Glomerular visceral epithelial cell (primary cell): ENCODE measurements at regions not wholly inside any gene's neighbourhood (a gene's known extent, or its start where the extent isn't known, plus 50 kb on each side); places are given as distances from the start of the nearest gene placed in this dataset.

Source experiments
- DNase-seq: peaks from one replicate; pipeline ENCODE4 v3.0.0-alpha.2; 2016; ENCODE audit errors: extremely low spot score

DNA sequence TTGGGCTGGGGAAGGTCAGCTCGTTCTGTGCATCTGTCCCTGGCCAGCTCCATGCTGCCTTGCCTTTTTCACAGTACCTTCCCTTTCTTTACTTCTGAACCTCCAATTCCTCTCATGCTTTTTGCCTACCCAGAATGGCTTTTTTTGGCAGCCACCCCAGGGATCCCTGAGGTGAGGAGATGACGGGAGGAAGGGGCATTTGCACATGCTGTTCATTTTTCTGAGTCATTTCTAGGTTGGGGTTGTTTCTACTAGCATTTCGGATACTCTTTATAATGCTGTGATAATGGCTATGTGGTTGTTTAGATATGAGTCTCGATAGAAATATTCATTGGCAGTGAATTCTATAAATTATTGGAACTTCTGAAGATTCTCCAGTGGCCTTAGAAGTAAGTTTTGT is 415.1 kb upstream of the FZD8 start:
- no peak for DNase-seq

DNA sequence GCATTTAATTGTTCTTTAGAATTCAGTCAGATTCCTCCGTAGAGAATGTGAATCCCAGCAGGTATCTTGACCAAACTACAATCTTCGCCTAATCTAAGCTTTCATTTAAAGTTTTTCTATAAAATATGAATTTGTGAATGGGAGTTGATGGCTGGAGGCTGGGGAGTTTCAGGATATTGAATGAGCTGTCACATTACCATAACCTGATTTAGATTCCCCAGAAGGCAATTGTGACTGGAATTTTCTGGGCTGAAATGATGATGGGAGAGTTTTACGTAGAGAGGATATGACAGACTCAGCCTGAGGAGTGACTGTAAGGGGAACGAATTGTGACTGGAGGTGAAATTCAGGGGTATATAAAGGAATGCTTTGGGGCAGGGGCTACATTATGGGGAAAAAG is 411.7 kb upstream of the FZD8 start:
- DNase-seq = no peak

DNA sequence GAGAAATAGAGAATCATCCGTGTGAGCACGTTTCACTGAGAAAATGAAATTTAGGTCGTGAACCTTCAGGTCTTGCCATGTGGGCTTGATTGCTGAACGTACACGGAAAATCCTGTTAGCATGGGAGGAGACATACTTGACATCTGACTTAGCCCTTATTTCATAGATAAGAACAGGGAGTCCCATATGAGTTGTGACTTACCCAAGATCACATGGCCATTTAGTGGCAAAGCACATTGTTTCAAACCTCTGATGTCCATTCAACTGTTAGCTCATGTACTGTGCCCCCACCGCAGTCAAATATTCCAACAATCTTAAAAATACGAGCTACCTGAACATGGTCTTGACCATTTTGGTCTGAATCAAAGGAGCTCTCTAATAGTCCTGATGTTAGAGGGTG is 411.2 kb upstream of the FZD8 start:
- no peak for DNase-seq

- DNase-seq = no peak
These were observed 409.4 kb upstream of the FZD8 start for GRCh38 chr10:36051500-36051991.

DNA sequence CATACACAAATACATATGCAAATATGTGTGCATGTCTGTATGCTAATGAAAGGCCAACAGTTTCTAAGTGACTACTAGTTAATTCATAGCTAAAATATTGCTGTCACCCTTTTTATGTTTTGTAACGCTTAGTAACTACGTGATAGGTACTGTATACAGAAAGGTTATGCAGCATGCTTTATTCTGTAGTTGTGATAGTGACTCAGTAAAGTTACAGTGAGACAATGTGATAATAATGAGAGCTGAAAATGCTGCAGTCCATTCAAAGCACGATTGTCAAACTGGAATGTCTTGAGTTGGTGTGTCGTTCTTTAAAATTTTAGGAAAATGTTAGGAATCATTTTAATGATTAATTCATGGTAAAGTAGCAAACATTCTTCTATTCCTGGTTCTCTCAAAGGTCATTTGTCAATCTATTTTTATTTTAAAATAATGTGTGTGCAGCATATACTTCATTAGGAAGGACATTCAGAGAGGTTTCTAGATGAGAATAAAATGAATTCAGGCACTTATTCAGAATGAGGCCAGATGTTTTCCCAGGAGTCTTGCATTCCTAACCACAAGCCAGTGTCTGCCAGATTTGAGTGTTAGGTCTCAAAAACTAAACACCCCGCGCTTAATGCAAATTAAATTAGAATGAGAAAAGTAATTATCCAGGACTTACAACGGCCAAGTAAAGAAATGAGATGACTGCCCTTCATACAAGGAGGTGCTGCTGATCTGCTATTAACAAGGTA is 408.8 kb upstream of the FZD8 start:
- DNase-seq = no peak

DNA sequence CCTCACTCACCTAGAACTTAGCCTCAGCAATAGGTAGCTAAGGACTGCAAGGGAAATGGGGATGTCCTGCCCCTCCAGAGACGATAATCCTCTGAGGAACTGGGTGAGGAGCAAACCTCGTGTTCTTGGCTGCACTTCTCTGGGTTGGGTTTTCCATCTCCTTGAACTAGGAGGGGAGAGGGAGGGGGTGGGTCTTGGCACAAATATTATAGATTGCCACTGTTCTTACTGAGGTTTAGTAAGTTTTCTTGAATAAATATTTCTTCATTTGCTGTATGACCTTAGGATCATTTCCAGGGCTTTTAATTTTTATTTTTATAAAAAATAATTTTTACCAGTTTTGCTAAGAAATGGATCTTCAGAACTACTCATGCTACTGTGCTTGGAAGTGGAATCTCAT is 406.7 kb upstream of the FZD8 start:
- DNase-seq = no peak

DNA sequence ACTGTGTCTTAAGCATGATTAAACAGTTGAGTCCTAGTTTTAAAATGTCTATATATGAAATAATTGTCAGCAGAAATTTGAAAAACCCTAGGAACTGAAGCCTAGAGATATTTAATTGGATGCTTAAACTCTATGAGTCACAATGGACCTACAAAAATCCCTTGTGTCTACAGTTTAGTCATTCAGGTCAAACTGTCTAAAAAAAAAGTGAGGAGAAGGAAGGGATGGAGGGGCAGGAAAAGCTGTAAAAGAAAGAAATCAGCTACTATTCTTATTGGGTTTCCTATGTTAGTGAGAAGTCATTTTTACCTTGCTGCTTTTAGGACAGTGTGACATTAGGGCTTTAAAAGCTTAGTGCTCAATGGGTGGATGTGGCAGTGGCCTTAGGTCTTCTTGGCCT is 406.1 kb upstream of the FZD8 start:
- no peak for DNase-seq

DNA sequence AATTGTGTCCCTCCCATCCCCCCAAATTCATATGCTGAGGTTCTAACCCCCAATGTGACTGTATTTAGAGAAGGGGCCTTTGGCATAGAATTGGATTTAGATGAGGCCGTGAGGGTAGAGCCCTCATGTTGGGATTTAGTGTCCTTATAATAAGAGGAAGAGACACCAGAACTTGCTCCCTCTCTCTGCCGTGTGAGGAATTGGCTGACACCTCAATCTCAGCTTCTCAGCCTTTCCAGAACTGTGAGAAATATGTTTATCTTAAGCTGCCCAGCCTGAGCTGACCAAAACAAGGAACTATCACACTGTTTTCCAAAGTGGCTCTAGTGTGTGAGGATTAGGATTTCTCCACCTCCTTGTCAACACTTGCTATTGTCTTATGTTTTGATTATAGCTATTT is 400.0 kb upstream of the FZD8 start:
- no peak for DNase-seq

- DNase-seq = no peak
These were observed 396.3 kb upstream of the FZD8 start for GRCh38 chr10:36038316-36038955.

DNA sequence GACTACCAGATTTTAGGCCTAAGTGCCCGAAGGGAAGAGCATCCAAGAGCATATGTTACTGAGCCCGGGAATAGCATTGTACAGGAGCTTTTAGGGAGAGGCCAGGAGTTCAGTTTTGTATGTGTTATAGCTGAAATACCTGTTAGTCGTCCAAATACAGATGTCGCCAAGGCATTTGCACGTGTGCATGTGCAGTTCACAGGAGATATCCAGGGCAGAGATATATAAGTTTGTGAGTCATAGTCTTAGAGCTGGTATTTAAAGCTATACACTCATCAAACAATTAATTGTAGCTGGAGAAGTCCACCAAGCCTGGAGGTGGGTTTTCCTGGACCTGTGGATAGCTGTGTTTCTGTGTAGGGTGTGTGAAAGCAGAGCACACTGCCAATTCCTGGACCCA is 394.0 kb upstream of the FZD8 start:
- DNase-seq = no peak

DNA sequence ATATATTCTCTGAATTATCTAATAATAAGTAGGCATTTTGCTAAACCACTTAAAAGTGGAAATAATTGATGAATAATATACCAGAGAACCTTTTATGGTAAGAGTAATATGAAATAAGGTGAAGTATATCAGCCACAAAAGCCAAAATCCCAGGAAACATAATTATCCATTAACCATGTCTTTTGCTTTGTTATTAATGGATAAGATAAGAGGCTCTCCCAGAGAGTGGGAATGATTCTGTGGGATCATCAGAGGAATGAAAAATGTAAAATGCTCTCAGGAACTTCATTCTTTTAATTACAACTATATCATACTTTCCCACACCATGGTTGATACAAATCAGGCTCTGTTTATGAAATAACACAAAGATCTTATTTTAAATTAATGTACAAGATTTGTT is 391.7 kb upstream of the FZD8 start:
- DNase-seq = no peak

GRCh38 chr10:36030516-36030915 is 388.4 kb upstream of the FZD8 start:
- DNase-seq = no peak

DNA sequence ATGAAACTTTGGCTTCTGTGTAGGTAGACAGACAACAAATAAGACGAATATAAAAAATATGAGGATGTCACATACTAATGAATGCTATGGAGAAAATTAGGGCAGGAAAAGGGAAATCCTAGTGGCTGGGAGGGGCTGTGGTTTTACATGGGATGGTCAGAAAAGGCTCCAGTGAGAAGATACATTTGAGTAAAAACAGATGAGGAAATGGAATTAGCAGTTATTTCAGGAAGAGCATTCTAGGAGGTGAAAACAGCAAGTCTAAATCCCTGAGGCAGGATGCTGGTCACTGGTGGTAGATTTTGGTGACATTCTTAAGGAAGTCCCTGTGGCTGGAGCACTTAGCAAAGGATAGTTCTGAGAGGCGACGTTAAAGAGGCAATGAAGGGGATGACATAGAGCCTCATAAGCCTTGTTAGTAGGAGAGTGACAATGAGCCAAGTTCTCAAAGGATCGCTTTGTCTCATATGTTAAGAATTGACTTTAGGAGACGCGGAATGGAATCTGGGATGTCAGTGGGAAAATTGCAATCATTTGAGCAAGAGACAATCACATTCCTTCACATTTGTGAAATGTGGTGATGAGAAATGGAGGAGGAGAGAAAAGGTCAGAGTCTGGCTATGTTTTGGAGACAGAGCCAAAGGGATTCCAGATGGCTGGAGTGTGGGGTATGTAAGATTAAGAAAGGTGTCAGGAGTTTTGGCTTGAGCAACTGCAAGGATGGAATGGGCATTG is 384.7 kb upstream of the FZD8 start:
- DNase-seq = no peak

- no peak for DNase-seq
These were observed 384.0 kb upstream of the FZD8 start for GRCh38 chr10:36026081-36026480.

- DNase-seq = no peak
These were observed 381.8 kb upstream of the FZD8 start for GRCh38 chr10:36023939-36024338.

DNA sequence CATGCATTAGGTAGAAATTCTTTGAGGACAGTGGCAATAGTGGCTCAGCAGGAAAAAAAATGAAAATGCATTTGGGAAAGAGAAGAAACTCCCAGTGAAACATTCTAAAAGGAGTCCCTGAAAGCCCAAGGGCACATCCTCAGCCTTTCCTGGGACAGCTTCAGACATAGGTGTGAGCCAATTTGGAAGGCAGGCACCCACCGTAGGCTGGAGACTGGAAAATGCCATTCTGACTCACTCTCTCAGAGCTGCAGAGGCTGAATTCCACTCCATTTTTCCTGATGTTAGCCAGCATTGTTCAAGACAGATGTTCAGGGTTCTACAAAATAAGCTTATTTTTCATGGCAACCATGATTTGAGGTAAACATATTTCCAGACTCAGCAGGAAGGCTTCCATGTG is 379.0 kb upstream of the FZD8 start:
- no peak for DNase-seq

DNA sequence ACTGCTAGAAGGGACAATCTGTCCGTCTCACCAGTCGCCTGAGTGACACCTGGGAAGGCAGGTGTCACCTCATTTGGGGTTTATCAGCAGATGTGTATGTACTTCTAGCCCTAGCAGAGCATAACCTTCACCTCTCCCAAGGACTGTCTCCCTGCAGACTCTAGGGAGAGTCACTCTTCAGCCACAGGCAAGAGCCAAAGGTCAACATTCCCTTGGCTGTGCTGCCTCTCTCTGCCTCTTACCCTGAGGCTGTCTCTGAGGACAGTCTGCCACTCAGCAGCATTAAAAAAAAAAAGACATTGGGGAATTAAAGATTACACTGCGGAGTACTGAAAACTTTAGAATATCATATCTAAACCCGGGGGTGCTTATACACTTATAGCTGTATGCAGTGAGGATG is 377.7 kb upstream of the FZD8 start:
- DNase-seq = no peak

GRCh38 chr10:36018996-36019395 is 376.9 kb upstream of the FZD8 start:
- DNase-seq = no peak

GRCh38 chr10:36017137-36017536 is 375.0 kb upstream of the FZD8 start:
- DNase-seq = no peak

DNA sequence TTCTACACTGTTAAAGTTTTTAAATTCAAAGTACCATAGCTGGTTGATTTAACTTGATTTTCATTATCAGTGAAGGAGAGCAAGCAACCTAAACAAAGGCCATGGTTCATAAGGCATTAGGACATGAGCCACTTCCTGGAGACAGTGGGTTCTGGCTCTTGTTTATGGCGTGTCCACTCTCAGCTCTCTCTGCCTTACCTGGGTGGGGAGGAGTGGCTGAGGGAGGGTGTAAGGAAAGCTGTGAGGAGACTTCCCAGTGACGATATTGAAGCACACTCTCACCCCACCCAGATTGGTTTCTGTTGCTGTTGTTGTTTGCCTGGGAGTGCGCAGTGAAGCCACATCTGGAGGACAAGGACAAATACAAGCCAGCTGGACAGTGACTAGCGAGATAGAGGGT is 365.3 kb upstream of the FZD8 start:
- no peak for DNase-seq

DNA sequence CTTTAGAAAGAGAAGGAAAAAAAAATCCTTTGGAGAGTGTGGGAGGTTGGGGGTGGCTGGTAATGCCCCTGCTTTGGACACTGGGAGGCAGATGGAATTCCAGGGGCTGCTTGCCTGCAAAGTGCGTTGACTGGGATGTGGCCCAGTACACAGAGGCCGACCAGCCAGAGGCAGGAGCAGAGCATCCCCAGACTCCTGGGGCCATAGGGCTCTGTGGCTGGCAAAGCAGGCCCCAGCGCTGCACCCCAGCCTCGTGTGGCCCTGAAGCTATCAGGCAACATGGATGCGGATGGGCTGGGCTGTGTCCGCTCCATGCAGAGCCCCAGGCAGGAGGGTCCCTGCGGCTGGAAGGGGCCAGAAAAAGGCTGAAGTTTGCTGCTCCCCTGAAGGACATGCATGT is 361.6 kb upstream of the FZD8 start:
- DNase-seq = no peak

DNA sequence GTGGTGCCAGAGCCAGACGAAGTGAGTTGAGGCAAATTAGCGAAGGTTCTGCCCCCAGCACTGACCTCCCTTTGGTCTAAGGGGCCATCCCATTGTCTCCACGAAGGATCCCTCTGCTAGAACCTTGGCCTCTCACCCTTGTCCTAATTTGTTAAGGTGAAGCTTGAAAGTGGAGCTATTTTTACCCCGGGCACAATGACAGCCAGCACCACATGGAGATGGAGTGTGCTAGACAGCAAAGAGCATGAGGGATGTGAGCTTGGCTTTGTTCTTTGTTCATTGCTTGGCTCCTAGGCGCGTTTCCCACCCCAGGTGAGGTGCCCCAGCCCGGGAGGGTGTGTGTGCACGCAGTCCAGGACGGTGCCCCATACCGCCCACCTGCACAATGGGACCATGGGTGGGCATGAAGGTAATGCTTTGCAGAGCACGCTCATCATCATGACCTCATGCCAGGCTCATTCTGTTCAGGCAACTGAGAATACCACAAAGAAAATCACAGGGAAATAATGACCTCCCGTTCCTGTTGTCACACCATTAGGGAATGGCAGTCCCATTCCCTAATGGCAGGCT is 361.0 kb upstream of the FZD8 start:
- no peak for DNase-seq

DNA sequence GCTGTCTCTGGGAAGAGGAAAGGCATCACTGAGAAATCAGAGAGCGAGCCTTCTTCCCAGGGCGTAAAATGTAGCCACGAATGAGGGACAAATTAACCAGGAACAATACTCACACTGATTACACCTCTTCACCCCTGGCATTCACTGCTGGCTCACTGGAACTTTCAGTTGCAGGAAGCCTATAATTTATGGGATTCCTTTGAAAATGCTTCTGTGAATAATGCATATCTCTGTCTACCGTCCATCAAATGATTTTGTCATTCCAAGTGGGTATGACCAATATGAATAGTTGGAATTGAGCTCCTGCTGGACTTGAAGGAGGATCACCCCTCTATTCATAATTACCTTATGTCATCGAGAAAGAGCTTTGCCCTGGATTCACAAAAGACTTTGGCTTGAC is 360.3 kb upstream of the FZD8 start:
- no peak for DNase-seq
